GM23338 (cell line): ENCODE measurements at regions not wholly inside any gene's neighbourhood (a gene's known extent, or its start where the extent isn't known, plus 50 kb on each side); places are given as distances from the start of the nearest gene placed in this dataset.
A peak's percentile ranks its signal among the peaks of the same experiment; 100 is the strongest.

ENCODE experiments used
- ATAC-seq: fragments of 200-7000 bp; cut with Tn5 transposase; 3 replicates; pipeline ENCODE4 v1.9.1; 2020
- DNase-seq: peaks from one replicate; pipeline ENCODE4 v3.0.0-alpha.2; 2015; ENCODE audit warnings: low spot score
- H2AFZ ChIP-seq: fragments of 200-600 bp; sonication (generic); 2 replicates; pipeline ENCODE4 v1.8.0; 2016; ENCODE audit warnings: antibody characterized with exemption, mild to moderate bottlenecking, moderate library complexity
- H3F3A ChIP-seq: fragments of 200-600 bp; sonication (generic); replicated peaks from 2 replicates; pipeline ENCODE4 v1.8.0; 2017; ENCODE audit warnings: antibody characterized with exemption, mixed run types, low read depth
- H3K27ac ChIP-seq: fragments of 200-600 bp; sonication (generic); 2 replicates; pipeline ENCODE4 v1.6.1; 2016; ENCODE audit warnings: low read depth
- H3K27me3 ChIP-seq: fragments of 200-600 bp; sonication (generic); 2 replicates; pipeline ENCODE4 v1.8.0; 2016; ENCODE audit warnings: mild to moderate bottlenecking, mixed run types, moderate library complexity; ENCODE audit not compliant: insufficient read depth
- H3K36me3 ChIP-seq: fragments of 200-600 bp; sonication (generic); 2 replicates; pipeline ENCODE4 v1.8.0; 2016; ENCODE audit warnings: mild to moderate bottlenecking; ENCODE audit not compliant: insufficient read depth
- H3K4me1 ChIP-seq: fragments of 200-600 bp; sonication (generic); 2 replicates; pipeline ENCODE4 v1.8.0; 2016; ENCODE audit warnings: mild to moderate bottlenecking, moderate library complexity; ENCODE audit not compliant: insufficient read depth
- H3K4me2 ChIP-seq: fragments of 200-600 bp; sonication (generic); 2 replicates; pipeline ENCODE4 v1.7.1; 2017; ENCODE audit warnings: mixed run types
- H3K4me3 ChIP-seq: fragments of 200-600 bp; sonication (generic); 2 replicates; pipeline ENCODE4 v1.6.1; 2016; ENCODE audit warnings: mixed run types
- H3K79me2 ChIP-seq: fragments of 200-600 bp; sonication (generic); replicated peaks from 2 replicates; pipeline ENCODE4 v1.8.0; 2017; ENCODE audit warnings: mild to moderate bottlenecking; ENCODE audit not compliant: insufficient read depth
- H3K9me2 ChIP-seq: fragments of 200-600 bp; sonication (generic); 2 replicates; pipeline ENCODE4 v1.8.0; 2017; ENCODE audit not compliant: insufficient read depth
- H4K20me1 ChIP-seq: fragments of 200-600 bp; sonication (generic); replicated peaks from 2 replicates; pipeline ENCODE4 v1.8.0; 2017; ENCODE audit warnings: mild to moderate bottlenecking; ENCODE audit not compliant: insufficient read depth
- H3K27ac Mint-ChIP-seq: 2 replicates; pipeline ENCODE4 v1.8.0; 2020; ENCODE audit warnings: inconsistent platforms, mild to moderate bottlenecking, moderate library complexity, mixed read lengths
- H3K27me3 Mint-ChIP-seq: 3 replicates; pipeline ENCODE4 v1.8.0; 2022; ENCODE audit warnings: low read depth, mild to moderate bottlenecking, moderate library complexity, mixed read lengths, inconsistent platforms; ENCODE audit not compliant: insufficient read depth, poor library complexity
- H3K36me3 Mint-ChIP-seq: 3 replicates; pipeline ENCODE4 v1.8.0; 2021; ENCODE audit warnings: low read depth, mild to moderate bottlenecking, inconsistent platforms, moderate library complexity, mixed read lengths
- H3K4me1 Mint-ChIP-seq: 3 replicates; pipeline ENCODE4 v1.8.0; 2020; ENCODE audit warnings: mild to moderate bottlenecking, inconsistent platforms, mixed read lengths
- H3K4me3 Mint-ChIP-seq: 3 replicates; pipeline ENCODE4 v1.8.0; 2021; ENCODE audit warnings: moderate library complexity, mild to moderate bottlenecking, inconsistent platforms, mixed read lengths
- H3K9me3 Mint-ChIP-seq: 3 replicates; pipeline ENCODE4 v1.8.0; 2020; ENCODE audit warnings: moderate library complexity, mild to moderate bottlenecking, inconsistent platforms, mixed read lengths
- CREB1 ChIP-seq: fragments of 250-450 bp; sonication (Bioruptor Pico); IDR thresholded peaks from 2 replicates; pipeline ENCODE4 v1.5.0; 2020; ENCODE audit warnings: low read depth, mild to moderate bottlenecking, moderate library complexity
- ETS1 ChIP-seq: IDR thresholded peaks from 2 replicates; pipeline ENCODE4 v1.6.1; 2016; ENCODE audit warnings: antibody characterized with exemption
- EZH2 ChIP-seq: fragments of 200-600 bp; sonication (generic); IDR thresholded peaks from one replicate; pipeline ENCODE4 v1.8.0; 2017; ENCODE audit warnings: antibody characterized with exemption, mild to moderate bottlenecking, low read depth; ENCODE audit not compliant: unreplicated experiment
- EZH2phosphoT487 ChIP-seq: fragments of 200-600 bp; sonication (generic); IDR thresholded peaks from one replicate; pipeline ENCODE4 v1.8.1; 2018; ENCODE audit warnings: antibody characterized with exemption; ENCODE audit not compliant: unreplicated experiment
- POLR2AphosphoS5 ChIP-seq: IDR thresholded peaks from 2 replicates; pipeline ENCODE4 v1.6.1; 2016; ENCODE audit warnings: antibody characterized with exemption, low read depth
- REST ChIP-seq: IDR thresholded peaks from one replicate; pipeline ENCODE4 v1.6.1; 2018; ENCODE audit warnings: antibody characterized with exemption; ENCODE audit not compliant: unreplicated experiment
- STAT1 ChIP-seq: IDR thresholded peaks from one replicate; pipeline ENCODE4 v1.6.1; 2016; ENCODE audit warnings: antibody characterized with exemption; ENCODE audit not compliant: unreplicated experiment
- ZNF114 ChIP-seq: fragments of 250-450 bp; sonication (Bioruptor Pico); IDR thresholded peaks from 2 replicates; pipeline ENCODE4 v1.5.0; 2020; ENCODE audit warnings: mild to moderate bottlenecking, moderate library complexity
- ZNF331 ChIP-seq: fragments of 250-450 bp; sonication (Bioruptor Pico); IDR thresholded peaks from 2 replicates; pipeline ENCODE4 v1.5.0; 2020; ENCODE audit warnings: low read depth, mild to moderate bottlenecking, moderate library complexity
- ZNF462 ChIP-seq: fragments of 250-450 bp; sonication (Bioruptor Pico); IDR thresholded peaks from 2 replicates; pipeline ENCODE4 v1.5.0; 2020; ENCODE audit warnings: mild to moderate bottlenecking, moderate library complexity

GRCh38 chr16:49127103-49127502 is 154.5 kb downstream of the CBLN1 start:
- no peaks in the 10 kb centered on the region for H3K36me3 Mint-ChIP-seq
- H3K27ac Mint-ChIP-seq: no peak overlapping the region
- H3K9me2 ChIP-seq: peaks cover 5% of the 10 kb centered on the region; the same call in 1 of the 2 replicates
- no peak overlapping the region for H3K4me3 Mint-ChIP-seq
- peak; percentile 77 for DNase-seq
- no peaks in the 10 kb centered on the region for H3K79me2 ChIP-seq
- no peaks in the 10 kb centered on the region for H3K27me3 Mint-ChIP-seq
- no peaks in the 10 kb centered on the region for H3K27me3 ChIP-seq
- H3K4me1 Mint-ChIP-seq: peaks cover 7% of the 10 kb centered on the region; the same call in 1 of the 3 replicates
- no peaks in the 10 kb centered on the region for H3F3A ChIP-seq
- peaks cover 4% of the 10 kb centered on the region; the same call in 1 of the 2 replicates for H4K20me1 ChIP-seq
- H3K4me1 ChIP-seq: peaks cover 7% of the 10 kb centered on the region; the same call in 1 of the 2 replicates
- H3K27ac ChIP-seq: no peak overlapping the region
- H3K9me3 Mint-ChIP-seq: no peaks in the 10 kb centered on the region
- H3K36me3 ChIP-seq: no peaks in the 10 kb centered on the region
- H2AFZ ChIP-seq: no peak overlapping the region
- H3K4me3 ChIP-seq: no peak overlapping the region
- peak overlapping the region; percentile 40; the same call in 1 of the 2 replicates for H3K4me2 ChIP-seq
- peak; percentile 60 for ATAC-seq
- TF ChIP-seq REST (peak; percentile 79), EZH2 (no peak), ETS1 (no peak), EZH2phosphoT487 (no peak)

GRCh38 chr16:49121636-49122035 is 160.0 kb downstream of the CBLN1 start:
- H4K20me1 ChIP-seq: no peaks in the 10 kb centered on the region
- peaks cover 11% of the 10 kb centered on the region for H3K9me2 ChIP-seq
- no peak for ATAC-seq
- no peaks in the 10 kb centered on the region for H3K79me2 ChIP-seq
- H3K9me3 Mint-ChIP-seq: no peaks in the 10 kb centered on the region
- H3K36me3 ChIP-seq: no peaks in the 10 kb centered on the region
- no peak overlapping the region for H3K4me2 ChIP-seq
- no peaks in the 10 kb centered on the region for H3K36me3 Mint-ChIP-seq
- H3K27me3 ChIP-seq: no peaks in the 10 kb centered on the region
- peaks cover 3% of the 10 kb centered on the region; the same call in 1 of the 2 replicates for H3K4me1 ChIP-seq
- H3K4me3 Mint-ChIP-seq: no peak overlapping the region
- no peak overlapping the region for H3K4me3 ChIP-seq
- H3F3A ChIP-seq: no peaks in the 10 kb centered on the region
- H3K27me3 Mint-ChIP-seq: no peaks in the 10 kb centered on the region
- DNase-seq: no peak
- H2AFZ ChIP-seq: no peak overlapping the region
- H3K27ac ChIP-seq: no peak overlapping the region
- H3K4me1 Mint-ChIP-seq: peaks cover 8% of the 10 kb centered on the region; the same call in 2 of the 3 replicates
- H3K27ac Mint-ChIP-seq: no peak overlapping the region
- TF ChIP-seq EZH2 (no peak), ZNF114 (CRISPR knock-in tag) (no peak), EZH2phosphoT487 (no peak), POLR2AphosphoS5 (no peak), ZNF462 (no peak), ZNF331 (CRISPR knock-in tag) (no peak), CREB1 (CRISPR knock-in tag) (no peak), STAT1 (no peak)
